ENCODE measurements at regions not wholly inside any gene's neighbourhood (a gene's known extent, or its start where the extent isn't known, plus 50 kb on each side); places are given as distances from the start of the nearest gene placed in this dataset.

DNA sequence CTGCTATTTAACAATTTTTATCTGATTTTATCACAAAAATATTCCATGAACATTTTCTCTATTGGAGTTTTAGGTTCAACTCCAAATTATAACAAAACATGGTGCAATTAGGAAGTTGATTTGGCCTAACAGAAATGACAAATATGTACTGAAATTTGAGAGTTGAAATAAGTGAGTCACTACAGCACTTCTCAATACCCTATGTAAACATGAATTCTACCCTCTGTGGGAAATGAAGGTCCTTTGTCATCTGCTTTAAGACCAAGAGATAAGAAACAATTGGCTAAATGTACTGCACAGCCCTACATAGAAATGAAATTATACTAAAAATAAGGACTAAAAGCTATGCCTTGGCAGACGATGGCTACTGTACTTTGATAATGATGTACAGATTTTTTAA is 86.2 kb upstream of the BEND6 start (continued):
- TF ChIP-seq ETV5 (CRISPR knock-in tag; IDR thresholded peaks at IDR 0.05; ENCODE audit: borderline replicate concordance) = no peak
- TF ChIP-seq GATAD2A (CRISPR knock-in tag; IDR thresholded peaks at IDR 0.05) = 0 out of 2 replicates have a peak, but pooled peaks have one; percentile 40
- TF ChIP-seq, protein P1, sequence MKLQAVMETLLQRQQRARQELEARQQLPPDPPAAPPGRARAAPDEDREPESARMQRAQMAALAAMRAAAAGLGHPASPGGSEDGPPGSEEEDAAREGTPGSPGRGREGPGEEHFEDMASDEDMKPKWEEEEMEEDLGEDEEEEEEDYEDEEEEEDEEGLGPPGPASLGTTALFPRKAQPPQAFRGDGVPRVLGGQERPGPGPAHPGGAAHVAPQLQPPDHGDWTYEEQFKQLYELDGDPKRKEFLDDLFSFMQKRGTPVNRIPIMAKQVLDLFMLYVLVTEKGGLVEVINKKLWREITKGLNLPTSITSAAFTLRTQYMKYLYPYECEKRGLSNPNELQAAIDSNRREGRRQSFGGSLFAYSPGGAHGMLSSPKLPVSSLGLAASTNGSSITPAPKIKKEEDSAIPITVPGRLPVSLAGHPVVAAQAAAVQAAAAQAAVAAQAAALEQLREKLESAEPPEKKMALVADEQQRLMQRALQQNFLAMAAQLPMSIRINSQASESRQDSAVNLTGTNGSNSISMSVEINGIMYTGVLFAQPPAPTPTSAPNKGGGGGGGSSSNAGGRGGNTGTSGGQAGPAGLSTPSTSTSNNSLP (IDR thresholded peaks at IDR 0.05; ENCODE audit: low read depth, low read length) = peak; percentile 55; the same call in 1 of the 2 replicates
- TF ChIP-seq EP300 (IDR thresholded peaks at IDR 0.05; ENCODE audit: low read depth in 2 of 2, low read length in 2 of 2) = peak in 1 of 2 experiments; percentile 54; a peak in 1 of 4 replicates
- no peak for TF ChIP-seq EP300 (CRISPR knock-in tag; IDR thresholded peaks at IDR 0.05; ENCODE audit: borderline replicate concordance)
- no peak for TF ChIP-seq ZNF230 (CRISPR knock-in tag; IDR thresholded peaks at IDR 0.05)
- TF ChIP-seq, protein P2, sequence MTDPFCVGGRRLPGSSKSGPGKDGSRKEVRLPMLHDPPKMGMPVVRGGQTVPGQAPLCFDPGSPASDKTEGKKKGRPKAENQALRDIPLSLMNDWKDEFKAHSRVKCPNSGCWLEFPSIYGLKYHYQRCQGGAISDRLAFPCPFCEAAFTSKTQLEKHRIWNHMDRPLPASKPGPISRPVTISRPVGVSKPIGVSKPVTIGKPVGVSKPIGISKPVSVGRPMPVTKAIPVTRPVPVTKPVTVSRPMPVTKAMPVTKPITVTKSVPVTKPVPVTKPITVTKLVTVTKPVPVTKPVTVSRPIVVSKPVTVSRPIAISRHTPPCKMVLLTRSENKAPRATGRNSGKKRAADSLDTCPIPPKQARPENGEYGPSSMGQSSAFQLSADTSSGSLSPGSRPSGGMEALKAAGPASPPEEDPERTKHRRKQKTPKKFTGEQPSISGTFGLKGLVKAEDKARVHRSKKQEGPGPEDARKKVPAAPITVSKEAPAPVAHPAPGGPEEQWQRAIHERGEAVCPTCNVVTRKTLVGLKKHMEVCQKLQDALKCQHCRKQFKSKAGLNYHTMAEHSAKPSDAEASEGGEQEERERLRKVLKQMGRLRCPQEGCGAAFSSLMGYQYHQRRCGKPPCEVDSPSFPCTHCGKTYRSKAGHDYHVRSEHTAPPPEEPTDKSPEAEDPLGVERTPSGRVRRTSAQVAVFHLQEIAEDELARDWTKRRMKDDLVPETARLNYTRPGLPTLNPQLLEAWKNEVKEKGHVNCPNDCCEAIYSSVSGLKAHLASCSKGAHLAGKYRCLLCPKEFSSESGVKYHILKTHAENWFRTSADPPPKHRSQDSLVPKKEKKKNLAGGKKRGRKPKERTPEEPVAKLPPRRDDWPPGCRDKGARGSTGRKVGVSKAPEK (CRISPR knock-in tag; IDR thresholded peaks at IDR 0.05; ENCODE audit: borderline replicate concordance) = no peak
- no peak for TF ChIP-seq NR2F1 (CRISPR knock-in tag; IDR thresholded peaks at IDR 0.05)
- TF ChIP-seq SOX5 (CRISPR knock-in tag; IDR thresholded peaks at IDR 0.05; ENCODE audit: borderline replicate concordance) = peak; percentile 47; the same call in 1 of the 2 replicates
- TF ChIP-seq, protein P3, sequence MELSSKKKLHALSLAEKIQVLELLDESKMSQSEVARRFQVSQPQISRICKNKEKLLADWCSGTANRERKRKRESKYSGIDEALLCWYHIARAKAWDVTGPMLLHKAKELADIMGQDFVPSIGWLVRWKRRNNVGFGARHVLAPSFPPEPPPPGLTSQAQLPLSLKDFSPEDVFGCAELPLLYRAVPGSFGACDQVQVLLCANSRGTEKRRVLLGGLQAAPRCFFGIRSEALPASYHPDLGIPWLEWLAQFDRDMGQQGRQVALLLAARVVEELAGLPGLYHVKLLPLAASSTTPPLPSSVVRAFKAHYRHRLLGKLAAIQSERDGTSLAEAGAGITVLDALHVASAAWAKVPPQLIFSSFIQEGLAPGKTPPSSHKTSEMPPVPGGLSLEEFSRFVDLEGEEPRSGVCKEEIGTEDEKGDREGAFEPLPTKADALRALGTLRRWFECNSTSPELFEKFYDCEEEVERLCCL (CRISPR knock-in tag; IDR thresholded peaks at IDR 0.05; ENCODE audit: borderline replicate concordance) = no peak
- TF ChIP-seq TP53 (CRISPR knock-in tag; conservative IDR thresholded peaks at IDR 0.05) = no peak
- TF ChIP-seq SAP130 (CRISPR knock-in tag; IDR thresholded peaks at IDR 0.05; ENCODE audit: low read depth) = 0 out of 2 replicates have a peak, but pooled peaks have one; percentile 33
- peak; percentile 35; the same call in 1 of the 2 replicates for TF ChIP-seq FOSL2 (CRISPR knock-in tag; IDR thresholded peaks at IDR 0.05)
- TF ChIP-seq KDM5B (CRISPR knock-in tag; IDR thresholded peaks at IDR 0.05; ENCODE audit: borderline replicate concordance) = no peak
- no peak for TF ChIP-seq HOXA5 (CRISPR knock-in tag; IDR thresholded peaks at IDR 0.05)
- TF ChIP-seq SIX4 (CRISPR knock-in tag; IDR thresholded peaks at IDR 0.05) = peak; percentile 92
- peak; percentile 24; the same call in 1 of the 2 replicates for TF ChIP-seq NCOA2 (CRISPR knock-in tag; IDR thresholded peaks at IDR 0.05)
- TF ChIP-seq, protein P4, sequence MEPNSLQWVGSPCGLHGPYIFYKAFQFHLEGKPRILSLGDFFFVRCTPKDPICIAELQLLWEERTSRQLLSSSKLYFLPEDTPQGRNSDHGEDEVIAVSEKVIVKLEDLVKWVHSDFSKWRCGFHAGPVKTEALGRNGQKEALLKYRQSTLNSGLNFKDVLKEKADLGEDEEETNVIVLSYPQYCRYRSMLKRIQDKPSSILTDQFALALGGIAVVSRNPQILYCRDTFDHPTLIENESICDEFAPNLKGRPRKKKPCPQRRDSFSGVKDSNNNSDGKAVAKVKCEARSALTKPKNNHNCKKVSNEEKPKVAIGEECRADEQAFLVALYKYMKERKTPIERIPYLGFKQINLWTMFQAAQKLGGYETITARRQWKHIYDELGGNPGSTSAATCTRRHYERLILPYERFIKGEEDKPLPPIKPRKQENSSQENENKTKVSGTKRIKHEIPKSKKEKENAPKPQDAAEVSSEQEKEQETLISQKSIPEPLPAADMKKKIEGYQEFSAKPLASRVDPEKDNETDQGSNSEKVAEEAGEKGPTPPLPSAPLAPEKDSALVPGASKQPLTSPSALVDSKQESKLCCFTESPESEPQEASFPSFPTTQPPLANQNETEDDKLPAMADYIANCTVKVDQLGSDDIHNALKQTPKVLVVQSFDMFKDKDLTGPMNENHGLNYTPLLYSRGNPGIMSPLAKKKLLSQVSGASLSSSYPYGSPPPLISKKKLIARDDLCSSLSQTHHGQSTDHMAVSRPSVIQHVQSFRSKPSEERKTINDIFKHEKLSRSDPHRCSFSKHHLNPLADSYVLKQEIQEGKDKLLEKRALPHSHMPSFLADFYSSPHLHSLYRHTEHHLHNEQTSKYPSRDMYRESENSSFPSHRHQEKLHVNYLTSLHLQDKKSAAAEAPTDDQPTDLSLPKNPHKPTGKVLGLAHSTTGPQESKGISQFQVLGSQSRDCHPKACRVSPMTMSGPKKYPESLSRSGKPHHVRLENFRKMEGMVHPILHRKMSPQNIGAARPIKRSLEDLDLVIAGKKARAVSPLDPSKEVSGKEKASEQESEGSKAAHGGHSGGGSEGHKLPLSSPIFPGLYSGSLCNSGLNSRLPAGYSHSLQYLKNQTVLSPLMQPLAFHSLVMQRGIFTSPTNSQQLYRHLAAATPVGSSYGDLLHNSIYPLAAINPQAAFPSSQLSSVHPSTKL (CRISPR knock-in tag; IDR thresholded peaks at IDR 0.05) = peak; percentile 69; the same call in 1 of the 2 replicates

All from HepG2 (cell line).